BLaER1 (cell line): ENCODE measurements at regions not wholly inside any gene's neighbourhood (a gene's known extent, or its start where the extent isn't known, plus 50 kb on each side); places are given as distances from the start of the nearest gene placed in this dataset.

Experiments
- H3K27ac ChIP-seq: shearing (Covaris generic); formaldehyde crosslinking; 2 replicates; pipeline ENCODE4 v1.8.1; 2022
- H3K27me3 ChIP-seq: shearing (Covaris generic); formaldehyde crosslinking; 2 replicates; pipeline ENCODE4 v1.8.1; 2022
- H3K36me3 ChIP-seq: shearing (Covaris generic); formaldehyde crosslinking; 2 replicates; pipeline ENCODE4 v1.8.1; 2022
- H3K4me1 ChIP-seq: shearing (Covaris generic); formaldehyde crosslinking; 2 replicates; pipeline ENCODE4 v1.8.1; 2022
- H3K4me2 ChIP-seq: shearing (Covaris generic); formaldehyde crosslinking; 2 replicates; pipeline ENCODE4 v1.8.1; 2022
- H3K4me3 ChIP-seq: shearing (Covaris generic); formaldehyde crosslinking; 2 replicates; pipeline ENCODE4 v1.8.1; 2022
- H3K9ac ChIP-seq: shearing (Covaris generic); formaldehyde crosslinking; 2 replicates; pipeline ENCODE4 v1.8.1; 2022
- H3K9me3 ChIP-seq: shearing (Covaris generic); formaldehyde crosslinking; 2 replicates; pipeline ENCODE4 v1.8.1; 2022
- H4K20me1 ChIP-seq: shearing (Covaris generic); formaldehyde crosslinking; 2 replicates; pipeline ENCODE4 v1.8.1; 2022
- Cebpa-rat ChIP-seq: shearing (Covaris generic); IDR thresholded peaks from 2 replicates; pipeline ENCODE4 v1.8.1; 2022

DNA sequence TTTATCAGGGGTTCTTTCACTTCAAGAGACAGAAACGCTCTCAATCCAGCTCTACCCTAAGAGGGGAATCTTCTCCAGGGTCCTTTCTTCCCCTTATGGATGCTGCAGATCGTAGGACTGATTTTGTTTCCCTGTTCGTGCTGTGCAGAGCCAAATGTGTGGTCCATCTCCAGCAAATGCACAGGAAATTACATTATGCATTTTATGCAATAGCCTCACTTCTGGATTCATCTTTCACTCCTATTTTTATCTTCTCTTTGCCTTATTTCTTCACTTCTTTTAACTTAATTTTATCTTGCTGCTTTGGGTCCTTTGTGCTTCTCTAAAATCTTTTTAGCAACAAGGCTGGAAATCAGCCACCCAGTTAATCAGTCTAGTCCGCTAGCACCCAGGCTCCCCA, 184.5 kb upstream of the INHBA start:
- Histone ChIP-seq H3K36me3 (no peaks in the 10 kb centered on the region), H3K9ac (no peak overlapping the region), H3K27me3 (no peaks in the 10 kb centered on the region), H3K9me3 (no peaks in the 10 kb centered on the region), H3K27ac (no peak overlapping the region), H3K4me3 (no peak overlapping the region), H3K4me1 (peaks cover 41% of the 10 kb centered on the region), H4K20me1 (no peaks in the 10 kb centered on the region), H3K4me2 (peak overlapping the region; percentile 19; the same call in 1 of the 2 replicates)
- TF ChIP-seq Cebpa-rat, result no peak

DNA sequence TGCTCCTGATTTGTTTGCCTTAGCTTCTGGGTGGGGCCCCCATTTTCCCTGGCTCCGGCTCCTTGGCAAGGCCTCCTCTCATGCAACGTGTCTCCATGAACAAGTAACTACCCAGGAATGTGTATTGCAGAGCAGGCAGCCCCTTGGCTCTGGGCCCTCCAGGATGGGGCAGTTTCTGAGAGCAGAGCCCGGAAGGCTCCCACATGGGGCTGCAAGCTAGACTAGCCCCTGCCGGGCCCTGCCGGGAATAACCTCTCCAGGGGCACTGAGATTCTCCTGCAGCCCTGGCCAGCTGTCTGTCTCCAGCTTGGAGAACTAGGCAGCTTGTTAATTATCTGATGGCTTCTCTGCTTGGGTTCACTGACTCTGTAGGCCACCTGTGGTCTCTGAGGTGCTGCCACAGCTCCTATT, 184.0 kb upstream of the INHBA start:
- H3K36me3 ChIP-seq, result no peaks in the 10 kb centered on the region
- peak overlapping the region; percentile 19; the same call in 1 of the 2 replicates for H3K4me2 ChIP-seq
- H3K27me3 ChIP-seq, result no peaks in the 10 kb centered on the region
- H3K27ac ChIP-seq, result no peak overlapping the region
- H3K4me3 ChIP-seq, result no peak overlapping the region
- no peak for TF ChIP-seq Cebpa-rat
- H3K4me1 ChIP-seq, result peaks cover 46% of the 10 kb centered on the region
- H4K20me1 ChIP-seq, result no peaks in the 10 kb centered on the region
- no peak overlapping the region for H3K9ac ChIP-seq
- no peaks in the 10 kb centered on the region for H3K9me3 ChIP-seq

DNA sequence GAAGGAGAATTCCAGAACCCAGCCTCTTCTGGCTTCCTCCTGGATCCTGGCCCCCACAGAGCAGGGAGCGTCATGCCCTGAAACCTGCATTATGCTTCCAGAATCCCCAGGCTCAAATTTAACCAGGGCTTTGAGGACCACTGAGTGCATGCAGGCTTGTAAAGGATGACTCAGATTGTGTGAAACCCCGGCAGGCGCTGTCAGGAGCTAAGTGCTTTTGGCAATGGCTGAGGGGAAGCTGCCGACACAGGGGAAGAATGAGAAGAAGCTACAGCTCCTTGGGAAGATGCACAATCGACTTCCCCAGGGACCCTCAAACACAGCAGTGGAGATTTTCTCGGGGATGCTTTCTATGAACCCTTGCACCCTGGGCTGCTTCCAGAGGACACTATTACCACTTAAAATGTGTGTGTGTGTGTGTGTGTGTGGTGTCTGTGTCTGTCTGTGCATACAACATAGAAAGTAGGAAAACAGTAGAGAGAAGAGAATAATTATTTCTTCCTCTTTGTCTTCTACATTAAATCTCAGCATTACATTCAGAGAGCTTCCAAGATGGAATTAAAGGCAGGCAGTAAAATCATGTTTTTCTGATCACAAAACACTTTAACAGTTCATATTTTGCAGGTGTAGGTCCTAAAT, 183.5 kb upstream of the INHBA start:
- Histone ChIP-seq H4K20me1 (no peaks in the 10 kb centered on the region), H3K4me3 (no peak overlapping the region), H3K9ac (no peak overlapping the region), H3K36me3 (no peaks in the 10 kb centered on the region), H3K9me3 (0 out of 2 replicates have a peak, but pooled peaks cover under 1% of the 10 kb centered on the region), H3K27ac (no peak overlapping the region), H3K4me1 (peaks cover 51% of the 10 kb centered on the region), H3K27me3 (no peaks in the 10 kb centered on the region), H3K4me2 (peak overlapping the region; percentile 19; the same call in 1 of the 2 replicates)
- TF ChIP-seq Cebpa-rat, result no peak

DNA sequence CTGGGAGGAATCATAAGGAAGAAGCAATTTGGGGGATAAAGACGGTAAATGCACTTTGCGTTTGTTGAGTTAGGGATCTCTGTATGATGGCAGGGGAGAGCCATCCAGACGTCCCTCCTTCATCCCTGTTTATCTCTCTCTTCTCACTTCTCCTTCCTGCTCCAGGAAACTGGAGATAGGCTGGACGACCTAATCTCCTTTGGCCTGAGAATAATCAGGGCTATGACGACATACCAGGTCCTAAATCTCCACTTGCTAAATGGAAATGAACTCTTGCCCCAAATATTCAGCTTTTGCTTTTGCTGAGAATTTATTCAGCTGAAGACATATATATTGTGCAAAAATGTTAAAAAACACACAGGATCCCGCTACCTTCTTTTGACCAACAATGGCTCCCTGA, 182.9 kb upstream of the INHBA start:
- no peak for TF ChIP-seq Cebpa-rat

DNA sequence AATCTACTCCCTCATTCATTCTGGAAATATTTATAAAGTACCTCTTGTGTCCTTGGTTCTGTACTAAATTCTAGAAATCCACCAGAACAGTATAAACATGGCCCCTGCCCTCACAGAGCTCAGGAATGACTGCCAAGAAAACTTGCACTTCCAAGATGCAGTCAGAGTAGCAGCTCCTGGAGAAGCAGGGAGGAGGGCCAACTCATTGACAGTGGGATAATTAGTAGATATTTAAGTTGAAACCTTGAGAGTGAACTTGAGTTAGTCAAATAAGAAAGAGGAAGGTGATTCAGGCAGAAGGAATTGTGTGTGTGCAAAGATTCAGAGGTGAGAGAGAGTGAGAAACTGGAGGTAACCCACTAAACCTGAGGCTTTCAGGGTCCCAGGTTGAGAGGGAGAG, 182.2 kb upstream of the INHBA start:
- Histone ChIP-seq H3K4me2 (no peak overlapping the region), H3K27ac (no peak overlapping the region), H3K4me1 (peaks cover 64% of the 10 kb centered on the region), H4K20me1 (no peaks in the 10 kb centered on the region), H3K9ac (no peak overlapping the region), H3K9me3 (peaks cover 13% of the 10 kb centered on the region), H3K27me3 (no peaks in the 10 kb centered on the region), H3K4me3 (no peak overlapping the region), H3K36me3 (no peaks in the 10 kb centered on the region)
- no peak for TF ChIP-seq Cebpa-rat

More for the DNA sequence above, 182.9 kb upstream of the INHBA start:
- Histone ChIP-seq H3K9ac (no peak overlapping the region), H3K4me1 (peaks cover 58% of the 10 kb centered on the region), H3K9me3 (peaks cover 6% of the 10 kb centered on the region), H3K27ac (no peak overlapping the region), H3K36me3 (no peaks in the 10 kb centered on the region), H3K4me3 (no peak overlapping the region), H3K27me3 (no peaks in the 10 kb centered on the region), H3K4me2 (peak overlapping the region; percentile 19; the same call in 1 of the 2 replicates), H4K20me1 (no peaks in the 10 kb centered on the region)

DNA sequence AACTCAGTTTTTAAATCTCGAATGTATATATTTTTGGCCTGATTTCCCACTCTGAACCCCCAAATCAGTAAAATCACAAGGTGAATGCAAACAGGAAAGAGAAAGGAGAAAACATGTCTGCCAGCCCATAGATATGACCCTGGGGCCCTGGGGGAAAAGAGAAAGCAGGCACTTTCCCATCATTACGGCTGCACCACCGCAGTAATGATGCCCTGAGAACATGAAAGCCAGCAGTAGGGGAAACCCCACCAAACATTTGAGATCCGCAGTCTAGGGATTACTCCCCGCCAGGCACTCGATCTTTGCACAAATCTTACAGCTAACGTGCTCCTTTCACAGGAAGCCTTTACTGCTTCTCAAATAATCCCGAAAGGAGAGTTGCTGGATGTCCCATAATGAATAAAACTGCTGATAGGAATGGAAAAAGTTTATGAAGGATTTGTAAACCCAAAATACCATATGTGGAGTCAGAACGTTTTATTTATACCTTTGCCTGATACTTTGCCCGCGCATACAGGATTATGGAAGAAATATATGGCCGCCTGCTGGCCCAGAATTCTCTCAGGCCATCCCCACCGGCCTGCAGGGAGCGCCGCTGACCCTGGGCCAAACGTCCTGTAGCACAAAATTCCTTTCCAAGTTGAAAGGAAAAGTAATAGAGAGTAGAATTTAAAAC, 180.0 kb upstream of the INHBA start:
- Histone ChIP-seq H3K9ac (0 out of 2 replicates have a peak overlapping the region, but pooled peaks have one; percentile 59), H3K27me3 (no peaks in the 10 kb centered on the region), H3K4me2 (peak overlapping the region; percentile 85), H3K4me1 (peaks cover 76% of the 10 kb centered on the region), H3K36me3 (no peaks in the 10 kb centered on the region), H3K9me3 (peaks cover 14% of the 10 kb centered on the region), H3K4me3 (no peak overlapping the region), H3K27ac (peak overlapping the region; percentile 84), H4K20me1 (no peaks in the 10 kb centered on the region)
- TF ChIP-seq Cebpa-rat, result no peak

DNA sequence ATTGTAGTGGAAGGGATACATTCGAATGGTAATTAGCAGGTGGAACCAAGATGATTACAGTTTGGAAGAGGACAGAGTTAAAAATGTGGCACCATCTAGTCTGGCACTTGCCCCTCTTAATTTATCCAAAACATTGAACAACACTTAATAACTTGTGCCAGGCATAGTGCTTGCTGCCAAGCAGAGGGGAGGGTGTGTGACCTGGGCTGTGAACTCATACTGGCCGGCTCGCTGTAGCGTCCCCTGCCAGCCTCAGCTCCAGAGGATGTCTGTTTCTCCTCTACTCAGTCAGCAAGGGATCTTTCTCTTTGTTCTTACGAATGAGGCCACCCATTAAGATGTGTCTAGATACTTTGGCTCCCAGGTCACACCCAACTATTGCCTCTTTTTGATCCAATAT, 179.4 kb upstream of the INHBA start:
- Histone ChIP-seq H3K9ac (peak overlapping the region; percentile 59), H3K4me1 (peaks cover 79% of the 10 kb centered on the region), H4K20me1 (no peaks in the 10 kb centered on the region), H3K4me3 (peak overlapping the region; percentile 53), H3K27me3 (no peaks in the 10 kb centered on the region), H3K27ac (peak overlapping the region; percentile 84), H3K9me3 (peaks cover 14% of the 10 kb centered on the region), H3K4me2 (peak overlapping the region; percentile 85), H3K36me3 (no peaks in the 10 kb centered on the region)
- no peak for TF ChIP-seq Cebpa-rat

DNA sequence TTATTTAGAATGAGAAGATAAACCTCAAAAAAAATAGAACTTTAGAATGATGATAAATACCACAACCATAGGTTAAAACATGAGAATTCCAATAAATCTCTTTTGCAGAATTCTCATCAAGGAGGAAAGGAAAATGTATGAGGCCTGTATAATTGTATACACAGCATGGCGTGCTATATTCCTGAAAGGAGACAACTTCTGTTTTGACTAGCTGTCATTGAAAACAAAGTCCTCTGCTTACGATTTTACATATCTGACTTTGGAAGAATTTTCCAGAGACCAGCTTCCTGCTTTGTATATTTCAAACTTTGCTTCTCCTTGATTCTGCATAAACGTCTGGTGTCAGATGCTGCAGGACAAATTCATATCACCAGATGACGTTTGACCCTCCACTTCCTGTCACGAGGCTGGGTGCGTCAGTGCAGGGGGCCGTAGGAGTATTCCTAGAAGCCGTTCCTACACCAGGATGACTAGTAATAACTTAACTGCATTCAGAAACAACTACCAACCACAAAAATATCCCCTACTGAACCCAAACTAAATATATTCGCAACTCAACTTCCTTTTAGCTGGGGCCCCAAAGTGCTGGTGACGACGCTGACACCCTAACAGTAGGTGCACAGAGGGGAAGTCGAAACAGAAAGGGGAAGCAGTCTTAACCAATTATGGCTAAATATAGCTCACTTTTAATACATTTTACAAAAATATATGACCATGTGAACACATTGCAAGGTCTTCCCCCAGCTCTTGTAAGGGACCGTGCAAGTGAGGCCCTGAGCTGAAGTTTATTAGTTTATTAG, 178.6 kb upstream of the INHBA start:
- Histone ChIP-seq H3K9ac (peak overlapping the region; percentile 59), H3K4me3 (peak overlapping the region; percentile 53), H3K4me2 (peak overlapping the region; percentile 85)

DNA sequence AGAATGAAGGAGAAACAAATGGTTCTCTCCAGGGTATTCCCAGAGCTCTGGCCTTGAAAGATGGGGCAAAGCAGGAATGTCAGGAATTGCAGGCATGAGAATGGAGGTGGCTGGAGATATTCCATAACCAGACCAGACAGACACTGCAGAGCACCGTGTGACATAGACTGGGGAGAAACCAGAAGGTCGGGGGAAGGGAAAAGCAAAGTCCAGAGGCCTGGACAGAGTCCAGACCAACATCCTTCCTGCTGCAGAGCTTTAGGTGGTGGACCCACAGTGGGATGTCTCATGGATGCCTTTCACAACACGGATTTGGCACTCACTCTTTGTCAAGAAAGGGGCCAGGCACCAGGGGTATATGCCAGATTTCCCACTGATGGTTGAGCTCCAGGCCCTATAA, 177.2 kb upstream of the INHBA start:
- no peaks in the 10 kb centered on the region for H3K36me3 ChIP-seq
- H3K9me3 ChIP-seq, result peaks cover 14% of the 10 kb centered on the region
- peaks cover 82% of the 10 kb centered on the region for H3K4me1 ChIP-seq
- H3K4me3 ChIP-seq, result no peak overlapping the region
- H4K20me1 ChIP-seq, result no peaks in the 10 kb centered on the region
- peak overlapping the region; percentile 85 for H3K4me2 ChIP-seq
- H3K9ac ChIP-seq, result no peak overlapping the region
- H3K27ac ChIP-seq, result peak overlapping the region; percentile 84
- no peak for TF ChIP-seq Cebpa-rat
- no peaks in the 10 kb centered on the region for H3K27me3 ChIP-seq

More for the DNA sequence above, 178.6 kb upstream of the INHBA start:
- Histone ChIP-seq H3K4me1 (peaks cover 77% of the 10 kb centered on the region), H3K36me3 (no peaks in the 10 kb centered on the region), H3K27ac (peak overlapping the region; percentile 84), H3K9me3 (peaks cover 14% of the 10 kb centered on the region), H4K20me1 (no peaks in the 10 kb centered on the region), H3K27me3 (no peaks in the 10 kb centered on the region)
- TF ChIP-seq Cebpa-rat, result no peak
